Gastrocnemius medialis (tissue), 4 donors: ENCODE measurements at regions not wholly inside any gene's neighbourhood (a gene's known extent, or its start where the extent isn't known, plus 50 kb on each side); places are given as distances from the start of the nearest gene placed in this dataset.

Source experiments
- CTCF ChIP-seq, 5 experiments: fragments of 450-650 bp in 3 of 5; fragments of 200-600 bp in 2 of 5; sonication (generic) in 2 of 5; IDR thresholded peaks in 4 of 5; conservative IDR thresholded peaks in 1 of 5; 1 replicate in 4 of 5; 2 replicates in 1 of 5; pipeline ENCODE4 v1.5.1; 2016 to 2019; ENCODE audit warnings: antibody characterized with exemption in 5 of 5, mild to moderate bottlenecking in 3 of 5, moderate library complexity in 3 of 5
- POLR2A ChIP-seq, 2 donors: fragments of 450-650 bp; IDR thresholded peaks; one replicate each; pipeline ENCODE4 v1.6.1; 2017; ENCODE audit warnings: antibody characterized with exemption in 2 of 2, mild to moderate bottlenecking in 2 of 2, moderate library complexity in 2 of 2

GRCh38 chr5:39867923-39868322 lies 443.1 kb upstream of the DAB2 start:
- TF ChIP-seq CTCF (IDR thresholded peaks at IDR 0.05 in 4 of 5, conservative IDR thresholded peaks at IDR 0.05 in 1 of 5): no peak
- TF ChIP-seq POLR2A (IDR thresholded peaks at IDR 0.05): no peak
